ENCODE measurements at regions not wholly inside any gene's neighbourhood (a gene's known extent, or its start where the extent isn't known, plus 50 kb on each side); places are given as distances from the start of the nearest gene placed in this dataset.

- H3K4me1 Mint-ChIP-seq = peaks cover 8% of the 10 kb centered on the region
- no peak for TF ChIP-seq CTCF (conservative IDR thresholded peaks at IDR 0.05)
- H3K9me3 Mint-ChIP-seq = no peaks in the 10 kb centered on the region
- no peaks in the 10 kb centered on the region for H3K36me3 Mint-ChIP-seq (ENCODE audit: low read depth)
- DNase-seq (ENCODE audit: low read depth, low spot score) = no peak
- H3K4me3 Mint-ChIP-seq = no peak overlapping the region
- no peak overlapping the region for H3K27ac Mint-ChIP-seq (ENCODE audit: unreplicated experiment)
- no peaks in the 10 kb centered on the region for H3K27me3 Mint-ChIP-seq (ENCODE audit: low read depth)
These were observed 170.3 kb downstream of the MAF start for GRCh38 chr16:79430191-79430678.

GRCh38 chr16:79429381-79430190 is 171.0 kb downstream of the MAF start:
- Mint-ChIP-seq H3K4me3 (no peak overlapping the region), H3K9me3 (no peaks in the 10 kb centered on the region), H3K4me1 (peaks cover 8% of the 10 kb centered on the region), H3K36me3 (ENCODE audit: low read depth) (no peaks in the 10 kb centered on the region), H3K27ac (ENCODE audit: unreplicated experiment) (no peak overlapping the region), H3K27me3 (ENCODE audit: low read depth) (no peaks in the 10 kb centered on the region)
- no peak for DNase-seq (ENCODE audit: low read depth, low spot score)
- no peak for TF ChIP-seq CTCF (conservative IDR thresholded peaks at IDR 0.05)

GRCh38 chr16:79426663-79427062 is 173.9 kb downstream of the MAF start:
- no peaks in the 10 kb centered on the region for H3K36me3 Mint-ChIP-seq (ENCODE audit: low read depth)
- no peaks in the 10 kb centered on the region for H3K27me3 Mint-ChIP-seq (ENCODE audit: low read depth)
- H3K4me3 Mint-ChIP-seq = no peak overlapping the region
- no peak for DNase-seq (ENCODE audit: low read depth, low spot score)
- no peaks in the 10 kb centered on the region for H3K9me3 Mint-ChIP-seq
- TF ChIP-seq CTCF (conservative IDR thresholded peaks at IDR 0.05) = no peak
- H3K27ac Mint-ChIP-seq (ENCODE audit: unreplicated experiment) = no peak overlapping the region
- peaks cover 8% of the 10 kb centered on the region for H3K4me1 Mint-ChIP-seq

- no peak for DNase-seq (ENCODE audit: low read depth, low spot score)
- Mint-ChIP-seq H3K4me1 (peaks cover 19% of the 10 kb centered on the region), H3K36me3 (ENCODE audit: low read depth) (no peaks in the 10 kb centered on the region), H3K27me3 (ENCODE audit: low read depth) (no peaks in the 10 kb centered on the region), H3K4me3 (no peak overlapping the region), H3K27ac (ENCODE audit: unreplicated experiment) (no peak overlapping the region), H3K9me3 (no peaks in the 10 kb centered on the region)
- no peak for TF ChIP-seq CTCF (conservative IDR thresholded peaks at IDR 0.05)
These were observed 178.5 kb downstream of the MAF start for GRCh38 chr16:79422064-79422463.

- no peak overlapping the region for H3K27ac Mint-ChIP-seq (ENCODE audit: unreplicated experiment)
- no peaks in the 10 kb centered on the region for H3K9me3 Mint-ChIP-seq
- peaks cover 26% of the 10 kb centered on the region for H3K4me1 Mint-ChIP-seq
- no peaks in the 10 kb centered on the region for H3K36me3 Mint-ChIP-seq (ENCODE audit: low read depth)
- H3K4me3 Mint-ChIP-seq = no peak overlapping the region
- no peak for DNase-seq (ENCODE audit: low read depth, low spot score)
- no peaks in the 10 kb centered on the region for H3K27me3 Mint-ChIP-seq (ENCODE audit: low read depth)
- no peak for TF ChIP-seq CTCF (conservative IDR thresholded peaks at IDR 0.05)
These were observed 179.4 kb downstream of the MAF start for GRCh38 chr16:79421126-79421525.
